Hematopoietic multipotent progenitor cell (in vitro differentiated cells): ENCODE measurements at regions not wholly inside any gene's neighbourhood (a gene's known extent, or its start where the extent isn't known, plus 50 kb on each side); places are given as distances from the start of the nearest gene placed in this dataset.

Experiments
- DNase-seq, 3 donors: peaks; one replicate each; pipeline ENCODE4 v3.0.0-alpha.2; 2011 to 2015; ENCODE audit warnings: low read depth in 2 of 3, low spot score in 2 of 3

DNA sequence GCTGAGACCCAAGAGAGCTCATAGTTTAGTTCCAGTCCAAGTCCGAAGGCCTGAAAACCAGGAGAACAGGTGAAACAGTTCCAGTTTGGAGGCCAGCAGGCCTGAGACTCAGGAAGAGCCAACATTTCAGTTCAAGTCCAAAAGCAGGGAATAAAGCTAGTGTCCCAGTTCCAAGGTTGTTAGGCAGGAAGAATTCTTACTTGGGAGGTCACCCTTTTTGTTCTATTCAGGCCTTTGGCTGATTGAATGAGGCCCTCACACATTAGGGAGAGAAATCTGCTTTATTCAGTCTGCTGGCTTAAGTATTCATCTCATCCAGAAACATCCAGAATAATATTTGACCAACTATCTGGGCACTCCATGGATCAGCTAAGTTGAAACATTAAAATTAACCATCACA is 294.6 kb downstream of the PCNX1 start:
- DNase-seq = no peak

- no peak for DNase-seq
These were observed 295.6 kb downstream of the PCNX1 start for GRCh38 chr14:71202881-71203280.

- DNase-seq = no peak
These were observed 296.0 kb downstream of the PCNX1 start for GRCh38 chr14:71203306-71203705.

DNA sequence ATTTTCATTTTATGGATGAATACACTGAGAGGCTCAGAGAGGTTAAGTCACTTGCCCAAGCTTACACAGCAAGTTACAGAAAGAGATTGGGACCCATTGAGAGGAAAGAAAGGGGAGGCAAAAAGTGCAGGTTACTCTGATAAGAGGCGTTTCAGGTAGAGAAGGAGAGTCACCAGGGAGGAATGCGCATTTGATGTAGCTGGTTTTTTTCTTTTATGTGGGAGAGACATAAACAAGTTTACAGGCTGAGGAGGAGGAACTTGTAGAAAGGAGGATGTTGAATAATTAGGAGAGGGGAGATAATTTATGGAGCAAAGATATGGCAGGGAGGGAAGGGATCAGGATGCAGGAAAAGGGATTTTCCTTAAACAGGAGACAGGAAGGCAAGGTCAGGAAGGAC is 297.0 kb downstream of the PCNX1 start:
- no peak for DNase-seq

- DNase-seq = no peak
These were observed 297.5 kb downstream of the PCNX1 start for GRCh38 chr14:71204768-71205167.

- no peak for DNase-seq
These were observed 298.9 kb downstream of the PCNX1 start for GRCh38 chr14:71206123-71206522.

DNA sequence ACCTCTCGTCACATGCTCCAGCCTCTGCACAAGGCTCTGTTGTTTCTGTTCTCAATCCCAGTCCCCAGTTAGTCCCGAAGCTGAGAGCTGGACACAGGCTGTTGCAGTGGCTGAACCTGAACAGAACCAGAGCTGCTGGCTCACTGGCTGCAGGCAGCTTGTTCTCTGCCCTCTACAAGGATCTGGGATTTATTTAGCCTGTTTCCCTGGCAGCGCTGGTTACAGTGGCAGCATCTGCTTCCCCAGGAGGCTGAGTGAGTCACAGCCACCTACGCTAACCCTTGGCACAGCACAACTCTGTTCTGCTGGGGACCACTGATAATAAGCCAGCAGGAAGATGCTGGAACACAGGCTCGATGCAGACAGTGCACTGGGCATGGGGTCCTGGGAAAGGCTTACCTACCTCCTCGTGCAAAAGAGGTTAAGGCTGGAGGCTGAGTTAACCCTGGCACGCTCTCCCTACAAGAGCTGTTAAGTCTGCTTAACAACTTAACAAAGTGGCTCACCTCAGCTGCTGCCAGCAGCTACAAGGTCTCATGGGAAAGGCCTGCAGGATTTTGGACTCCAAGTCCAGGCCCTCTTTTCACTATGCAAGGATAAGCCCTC is 299.6 kb downstream of the PCNX1 start:
- DNase-seq = peak in 1 of 3 donors; percentile 20

DNA sequence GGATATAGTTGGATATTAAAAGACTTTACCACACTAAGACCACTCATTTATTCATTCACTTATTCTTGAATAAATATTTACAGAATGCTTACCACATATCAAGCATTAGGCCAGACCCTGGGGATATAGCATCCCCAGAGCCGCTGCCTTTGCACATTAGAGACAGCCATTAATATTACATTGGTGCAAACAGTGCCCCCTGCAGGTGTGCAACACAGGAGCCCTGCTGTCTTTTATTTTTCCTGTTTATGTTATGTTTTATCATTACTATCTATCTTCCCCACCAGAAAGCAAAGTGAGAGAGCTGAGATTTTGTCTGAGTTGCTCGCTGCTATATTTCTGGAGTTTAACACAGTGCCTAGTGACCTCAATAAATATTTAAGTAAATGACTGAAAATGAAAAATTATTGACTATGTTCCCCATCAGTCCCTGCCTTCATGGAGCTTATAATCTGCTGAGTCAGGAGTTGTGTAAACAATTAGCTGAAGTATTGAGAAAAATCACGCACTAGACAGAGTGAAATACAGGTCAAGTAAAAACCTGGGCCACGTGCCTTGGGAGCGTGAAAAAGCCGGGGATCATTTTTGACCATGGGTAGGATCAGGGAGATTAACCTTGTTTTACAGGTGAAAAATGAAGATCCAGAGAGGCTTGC is 301.6 kb downstream of the PCNX1 start:
- no peak for DNase-seq

DNA sequence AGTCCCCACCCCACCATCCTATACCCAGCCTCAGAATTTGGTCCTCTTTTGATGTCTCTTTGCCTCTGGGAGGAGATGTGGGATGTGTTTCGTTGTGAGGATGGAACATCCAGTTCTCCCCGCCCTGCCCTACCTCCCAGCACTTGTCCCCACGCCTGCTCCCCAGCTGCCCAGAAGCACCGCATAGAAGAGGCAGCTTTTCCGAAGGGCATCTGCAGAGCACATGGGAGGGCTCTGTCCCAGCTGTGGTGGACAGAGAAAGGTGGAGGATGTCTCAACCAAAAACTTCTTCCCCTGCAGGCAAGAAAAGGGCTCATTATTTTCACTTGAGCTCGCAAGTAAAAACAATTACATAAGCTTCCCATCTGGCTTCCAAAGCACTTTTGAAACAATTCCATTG is 302.6 kb downstream of the PCNX1 start:
- DNase-seq = no peak

DNA sequence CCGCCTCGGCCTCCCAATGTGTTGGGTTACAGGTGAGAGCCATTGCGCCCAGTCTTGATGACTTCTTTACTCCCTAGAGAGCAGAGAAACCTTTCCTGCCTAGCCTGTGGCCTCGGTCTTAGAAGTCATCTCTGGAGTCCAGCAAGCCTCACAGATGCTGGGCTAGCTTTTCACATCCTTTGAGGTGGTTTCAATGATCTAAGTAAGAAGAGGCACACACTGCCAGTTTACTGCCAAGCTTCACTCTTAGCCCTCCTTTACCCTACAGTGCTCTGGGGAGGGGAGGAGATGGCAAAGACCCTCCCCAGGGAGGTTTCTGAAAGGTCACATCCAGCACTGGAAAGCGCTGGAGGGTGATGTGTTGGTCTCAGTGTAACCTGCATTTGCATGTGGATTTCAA is 304.8 kb downstream of the PCNX1 start:
- DNase-seq = no peak

GRCh38 chr14:71212683-71213107 is 305.4 kb downstream of the PCNX1 start:
- DNase-seq = no peak

- no peak for DNase-seq
These were observed 307.0 kb downstream of the PCNX1 start for GRCh38 chr14:71214241-71214640.

- DNase-seq = no peak
These were observed 313.2 kb downstream of the PCNX1 start for GRCh38 chr14:71220462-71220861.

DNA sequence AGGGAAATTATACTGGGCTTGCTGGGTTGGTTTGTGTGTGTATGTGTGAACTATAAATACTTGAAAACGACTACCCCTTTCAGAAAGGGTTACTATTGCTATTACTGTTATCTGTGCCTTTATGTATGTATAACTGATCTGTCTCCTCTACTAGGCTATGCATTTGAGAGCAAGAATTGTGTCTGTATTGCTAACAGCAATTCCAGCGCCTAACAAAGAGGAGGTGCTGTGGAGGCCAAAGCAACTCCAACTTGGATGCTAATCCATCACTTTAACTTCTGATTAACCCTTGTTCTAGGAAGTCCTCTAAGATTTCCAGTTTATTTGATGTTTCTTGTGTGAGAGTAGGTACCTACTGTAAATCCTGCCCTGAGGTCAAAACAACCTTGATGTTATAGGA is 313.9 kb downstream of the PCNX1 start:
- DNase-seq = no peak

- no peak for DNase-seq
These were observed 317.9 kb downstream of the PCNX1 start for GRCh38 chr14:71225113-71225512.

GRCh38 chr14:71228711-71229110 is 321.5 kb downstream of the PCNX1 start:
- no peak for DNase-seq

DNA sequence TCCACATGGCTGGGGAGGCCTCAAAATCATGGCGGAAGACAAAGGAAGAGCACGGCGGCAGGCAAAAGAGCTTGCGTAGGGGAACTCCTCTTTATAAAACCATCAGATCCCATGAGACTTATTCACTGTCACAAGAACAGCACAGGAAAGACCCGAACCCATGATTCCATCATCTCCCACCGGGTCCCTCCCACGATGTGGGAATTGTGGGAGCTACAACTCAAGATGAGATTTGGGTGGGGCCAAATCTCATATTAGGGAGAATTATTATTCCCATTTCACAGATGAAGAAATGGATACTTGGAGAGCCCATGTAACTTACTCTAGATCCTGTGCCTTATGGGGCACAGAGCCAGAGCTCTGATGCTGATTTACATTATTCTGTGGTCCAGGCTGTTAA is 322.6 kb downstream of the PCNX1 start:
- no peak for DNase-seq

DNA sequence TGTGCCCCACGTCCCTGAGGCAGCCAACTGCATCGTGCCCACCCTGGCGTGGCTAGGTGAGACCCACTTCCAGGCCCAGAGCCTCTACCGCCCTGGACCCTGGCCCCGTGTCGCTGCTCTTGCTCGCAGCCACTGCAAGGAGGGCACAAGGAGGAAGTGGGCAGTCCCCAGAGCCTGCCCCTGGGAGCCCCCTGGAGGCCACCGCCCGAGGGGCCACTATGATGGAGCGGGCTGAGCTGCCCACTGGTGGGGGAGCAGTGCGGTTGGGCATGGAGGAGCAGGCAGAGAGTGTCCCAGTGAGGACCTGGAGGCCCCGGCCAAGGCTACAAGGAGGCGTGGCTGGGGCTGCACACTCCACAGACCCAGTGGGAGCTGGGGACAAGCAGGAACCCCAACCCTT is 323.6 kb downstream of the PCNX1 start:
- DNase-seq = no peak

DNA sequence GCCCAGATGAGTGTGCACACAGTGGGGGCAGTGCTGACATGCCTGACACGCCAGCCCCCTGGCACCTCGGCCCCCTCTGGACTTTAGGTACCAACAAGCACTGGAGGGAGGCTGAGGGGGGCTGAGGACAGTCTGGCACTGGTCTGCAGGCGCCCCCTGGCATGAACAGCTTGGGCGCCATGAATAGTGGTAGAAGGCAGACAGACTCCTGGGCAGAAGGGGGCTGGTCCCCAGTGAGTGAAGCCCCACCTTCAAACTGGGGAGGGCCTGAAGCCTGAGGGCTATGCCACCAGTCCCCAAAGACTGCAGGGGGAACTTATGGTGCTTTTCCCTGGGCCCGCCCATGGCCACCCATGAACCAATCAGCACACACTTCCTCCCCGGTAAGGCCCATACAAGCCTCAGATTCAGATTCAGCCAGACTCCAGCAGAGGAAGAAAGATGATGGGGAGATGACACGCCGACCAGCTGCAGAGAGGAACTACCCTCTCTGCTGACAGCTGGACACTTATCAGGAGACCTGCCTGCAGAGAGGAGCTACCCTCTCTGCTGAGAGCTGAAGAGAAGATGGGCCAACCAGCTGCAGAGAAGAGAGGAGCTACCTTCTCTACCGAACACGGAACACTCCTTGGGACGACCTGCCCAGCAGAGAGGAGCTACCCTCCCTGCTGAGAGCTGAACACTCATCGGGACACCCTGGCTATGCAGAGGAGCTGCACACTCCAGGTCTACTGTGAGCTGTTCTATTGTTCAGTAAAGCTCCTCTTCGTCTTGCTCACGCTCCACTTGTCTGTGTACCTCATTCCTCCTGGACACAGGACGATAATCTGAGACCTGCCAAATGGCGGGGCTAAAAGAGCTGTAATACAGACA is 324.5 kb downstream of the PCNX1 start:
- no peak for DNase-seq

DNA sequence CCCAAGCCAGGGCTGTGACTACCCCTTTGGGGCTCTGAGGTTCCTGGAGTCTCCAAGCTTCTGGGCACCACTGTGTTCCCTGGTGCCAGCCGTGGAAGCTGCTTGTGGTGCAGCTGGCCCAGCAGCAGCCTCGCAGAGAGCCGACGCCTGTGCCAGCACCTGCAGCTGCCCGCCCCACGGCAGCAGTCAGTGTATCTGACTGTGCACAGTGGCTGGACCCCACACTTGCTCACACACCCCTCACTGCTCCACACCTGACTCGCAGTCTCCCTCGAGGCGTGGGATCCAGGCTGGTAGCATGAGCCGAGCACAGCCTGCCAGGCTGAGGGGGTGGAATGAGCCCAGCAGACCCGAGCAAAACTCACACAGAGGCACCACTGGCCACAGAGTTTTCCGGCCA is 325.2 kb downstream of the PCNX1 start:
- no peak for DNase-seq

- no peak for DNase-seq
These were observed 328.6 kb downstream of the PCNX1 start for GRCh38 chr14:71235875-71236274.

GRCh38 chr14:71236487-71236886 is 329.2 kb downstream of the PCNX1 start:
- DNase-seq = no peak
